ENCODE measurements at regions not wholly inside any gene's neighbourhood (a gene's known extent, or its start where the extent isn't known, plus 50 kb on each side); places are given as distances from the start of the nearest gene placed in this dataset.

GRCh38 chr12:67014642-67015041 lies 254.5 kb upstream of the CAND1 start:
- no peak overlapping the region for H3K9ac ChIP-seq (ENCODE audit: low read length)
- peaks cover 6% of the 10 kb centered on the region for H3K4me1 ChIP-seq (ENCODE audit: control insufficient read depth, insufficient read depth, low read length)
- H3K27ac ChIP-seq (ENCODE audit: low read depth, low read length) = no peak overlapping the region
- no peaks in the 10 kb centered on the region for H3K27me3 ChIP-seq (ENCODE audit: control insufficient read depth, insufficient read depth, low read length)
- H3K4me3 ChIP-seq (ENCODE audit: low read length) = no peak overlapping the region
- H3K36me3 ChIP-seq (ENCODE audit: control insufficient read depth, insufficient read depth, low read length) = no peaks in the 10 kb centered on the region

GRCh38 chr12:67018105-67018504 lies 251.1 kb upstream of the CAND1 start:
- no peak overlapping the region for H3K4me3 ChIP-seq (ENCODE audit: low read length)
- H3K27me3 ChIP-seq (ENCODE audit: control insufficient read depth, insufficient read depth, low read length) = no peaks in the 10 kb centered on the region
- H3K4me1 ChIP-seq (ENCODE audit: control insufficient read depth, insufficient read depth, low read length) = peaks cover 6% of the 10 kb centered on the region
- H3K36me3 ChIP-seq (ENCODE audit: control insufficient read depth, insufficient read depth, low read length) = no peaks in the 10 kb centered on the region
- H3K27ac ChIP-seq (ENCODE audit: low read depth, low read length) = no peak overlapping the region
- H3K9ac ChIP-seq (ENCODE audit: low read length) = no peak overlapping the region

DNA sequence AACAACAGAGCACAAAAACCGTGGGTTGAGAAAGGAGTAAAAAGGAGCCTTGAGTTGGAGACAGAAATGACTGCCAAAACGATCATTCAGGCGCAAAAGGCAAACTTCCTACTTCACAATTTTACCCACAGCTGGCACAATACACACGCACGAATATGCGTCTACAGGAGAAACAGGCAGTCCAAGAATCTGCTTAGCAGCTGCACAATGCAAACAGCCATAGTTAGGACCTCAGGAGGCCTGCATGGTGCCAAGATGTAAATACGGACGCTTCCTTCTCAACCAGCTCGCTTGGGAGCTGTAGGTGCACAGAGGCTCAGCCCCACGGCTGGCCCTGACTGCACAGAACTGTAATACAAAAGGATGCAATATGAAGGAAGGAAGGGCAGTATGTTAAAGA lies 250.1 kb upstream of the CAND1 start:
- H3K27me3 ChIP-seq (ENCODE audit: control insufficient read depth, insufficient read depth, low read length) = no peaks in the 10 kb centered on the region
- no peak overlapping the region for H3K9ac ChIP-seq (ENCODE audit: low read length)
- peak overlapping the region; percentile 38 for H3K27ac ChIP-seq (ENCODE audit: low read depth, low read length)
- H3K4me1 ChIP-seq (ENCODE audit: control insufficient read depth, insufficient read depth, low read length) = no peaks in the 10 kb centered on the region
- H3K36me3 ChIP-seq (ENCODE audit: control insufficient read depth, insufficient read depth, low read length) = no peaks in the 10 kb centered on the region
- no peak overlapping the region for H3K4me3 ChIP-seq (ENCODE audit: low read length)

- no peaks in the 10 kb centered on the region for H3K36me3 ChIP-seq (ENCODE audit: control insufficient read depth, insufficient read depth, low read length)
- no peak overlapping the region for H3K9ac ChIP-seq (ENCODE audit: low read length)
- no peak overlapping the region for H3K4me3 ChIP-seq (ENCODE audit: low read length)
- H3K27ac ChIP-seq (ENCODE audit: low read depth, low read length) = no peak overlapping the region
- H3K4me1 ChIP-seq (ENCODE audit: control insufficient read depth, insufficient read depth, low read length) = no peaks in the 10 kb centered on the region
- H3K27me3 ChIP-seq (ENCODE audit: control insufficient read depth, insufficient read depth, low read length) = no peaks in the 10 kb centered on the region
These were observed 243.5 kb upstream of the CAND1 start for GRCh38 chr12:67025543-67026114.

DNA sequence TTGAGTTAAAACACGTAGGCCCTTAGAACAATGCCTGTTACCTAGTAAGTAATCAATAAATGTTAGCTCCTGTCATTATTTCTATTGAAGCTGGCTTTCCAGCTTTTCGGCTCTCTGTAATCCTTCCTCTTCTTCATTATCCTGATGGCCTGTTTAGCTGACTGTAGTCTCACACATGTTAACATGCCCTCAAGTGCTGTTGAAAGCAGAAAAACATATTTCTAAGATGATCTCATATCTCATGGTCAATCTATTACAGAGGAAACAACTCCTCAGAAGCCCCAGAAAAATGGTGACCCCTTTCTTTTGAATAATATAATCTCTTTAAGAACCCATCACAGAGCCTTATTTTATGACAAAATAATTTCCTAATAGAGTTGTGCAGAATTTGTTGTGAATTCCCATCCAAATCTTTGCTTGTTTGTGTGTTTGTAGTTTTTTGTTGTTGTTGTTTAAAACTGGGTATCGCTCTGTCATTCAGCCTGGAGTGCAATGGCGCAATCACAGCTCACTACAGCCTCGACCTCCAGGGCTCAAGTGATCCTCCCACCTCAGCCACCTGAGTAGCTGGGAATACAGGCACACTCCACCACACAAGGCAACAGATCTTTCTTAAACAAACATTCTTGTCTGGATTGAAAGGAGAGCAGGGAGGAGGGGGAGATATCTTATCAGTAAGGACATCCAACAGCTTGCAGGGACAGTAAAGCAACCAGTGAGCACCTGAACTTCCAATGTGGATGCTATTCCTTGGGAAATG lies 242.5 kb upstream of the CAND1 start:
- Histone ChIP-seq H3K9ac (ENCODE audit: low read length) (no peak overlapping the region), H3K4me3 (ENCODE audit: low read length) (no peak overlapping the region), H3K36me3 (ENCODE audit: control insufficient read depth, insufficient read depth, low read length) (no peaks in the 10 kb centered on the region), H3K27me3 (ENCODE audit: control insufficient read depth, insufficient read depth, low read length) (no peaks in the 10 kb centered on the region), H3K27ac (ENCODE audit: low read depth, low read length) (no peak overlapping the region), H3K4me1 (ENCODE audit: control insufficient read depth, insufficient read depth, low read length) (no peaks in the 10 kb centered on the region)

DNA sequence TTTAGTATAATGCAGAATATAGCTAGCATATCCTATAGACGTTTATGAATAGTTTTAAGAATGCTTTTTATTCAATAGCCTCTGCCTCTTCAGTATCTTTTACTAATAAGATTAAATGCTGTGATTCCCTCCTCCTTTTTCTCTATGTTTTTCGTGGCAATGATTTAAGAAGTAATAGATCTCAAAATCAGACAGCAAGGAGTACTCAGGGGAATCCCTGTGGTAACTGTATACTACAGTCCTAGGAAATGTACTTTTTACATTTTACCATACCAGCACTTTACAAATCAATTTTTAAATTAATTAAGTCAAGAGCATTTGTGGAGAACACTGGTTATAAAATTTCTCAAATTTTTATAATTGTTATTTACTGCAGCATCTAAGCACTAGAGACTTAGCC lies 240.6 kb upstream of the CAND1 start:
- no peaks in the 10 kb centered on the region for H3K36me3 ChIP-seq (ENCODE audit: control insufficient read depth, insufficient read depth, low read length)
- no peak overlapping the region for H3K9ac ChIP-seq (ENCODE audit: low read length)
- H3K27ac ChIP-seq (ENCODE audit: low read depth, low read length) = no peak overlapping the region
- no peak overlapping the region for H3K4me3 ChIP-seq (ENCODE audit: low read length)
- H3K27me3 ChIP-seq (ENCODE audit: control insufficient read depth, insufficient read depth, low read length) = no peaks in the 10 kb centered on the region
- H3K4me1 ChIP-seq (ENCODE audit: control insufficient read depth, insufficient read depth, low read length) = no peaks in the 10 kb centered on the region

DNA sequence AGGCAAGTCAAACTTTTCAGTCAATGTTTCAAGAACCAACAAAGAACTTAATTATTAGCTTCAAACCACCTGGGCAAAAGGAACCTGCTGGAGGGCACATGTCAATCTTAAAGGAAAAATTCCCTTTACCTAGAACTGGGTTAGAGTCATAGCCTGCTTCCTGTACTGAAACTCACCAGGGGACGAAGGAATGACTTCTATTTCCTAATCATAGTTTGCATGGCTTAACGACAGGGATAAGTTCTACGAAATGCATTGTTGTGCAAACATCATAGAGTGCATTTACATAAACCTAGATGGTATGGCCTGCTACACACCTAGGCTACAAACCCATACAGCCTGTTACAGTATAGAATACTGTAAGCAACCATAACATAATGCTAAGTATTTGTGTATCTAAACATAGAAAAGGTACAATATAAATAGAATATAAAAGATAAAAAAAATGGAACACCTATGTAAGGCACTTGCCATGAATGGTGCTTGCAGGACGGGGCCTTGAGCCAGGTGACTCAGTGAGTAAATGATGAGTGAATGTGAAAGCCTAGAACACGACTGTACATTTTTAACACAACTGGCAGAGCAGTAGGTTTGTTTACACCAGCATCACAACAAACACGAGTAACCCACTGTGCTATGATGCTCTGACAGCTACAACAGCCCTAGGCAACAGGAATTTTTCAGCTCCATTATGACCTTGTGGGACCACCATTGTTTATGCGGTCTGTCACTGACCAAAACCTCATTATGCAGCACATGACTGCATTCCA lies 234.9 kb upstream of the CAND1 start:
- H3K27ac ChIP-seq (ENCODE audit: low read depth, low read length) = no peak overlapping the region

GRCh38 chr12:67035121-67035520 lies 234.0 kb upstream of the CAND1 start:
- H3K9ac ChIP-seq (ENCODE audit: low read length) = no peak overlapping the region

More for the DNA sequence above, 234.9 kb upstream of the CAND1 start:
- Histone ChIP-seq H3K4me1 (ENCODE audit: control insufficient read depth, insufficient read depth, low read length) (peaks cover 9% of the 10 kb centered on the region), H3K9ac (ENCODE audit: low read length) (no peak overlapping the region), H3K36me3 (ENCODE audit: control insufficient read depth, insufficient read depth, low read length) (no peaks in the 10 kb centered on the region), H3K4me3 (ENCODE audit: low read length) (no peak overlapping the region), H3K27me3 (ENCODE audit: control insufficient read depth, insufficient read depth, low read length) (no peaks in the 10 kb centered on the region)

GRCh38 chr12:67038486-67038885 lies 230.7 kb upstream of the CAND1 start:
- H3K36me3 ChIP-seq (ENCODE audit: control insufficient read depth, insufficient read depth, low read length) = no peaks in the 10 kb centered on the region
- no peak overlapping the region for H3K4me3 ChIP-seq (ENCODE audit: low read length)

More at GRCh38 chr12:67035121-67035520, 234.0 kb upstream of the CAND1 start:
- Histone ChIP-seq H3K27ac (ENCODE audit: low read depth, low read length) (no peak overlapping the region), H3K4me1 (ENCODE audit: control insufficient read depth, insufficient read depth, low read length) (peaks cover 16% of the 10 kb centered on the region), H3K27me3 (ENCODE audit: control insufficient read depth, insufficient read depth, low read length) (no peaks in the 10 kb centered on the region), H3K36me3 (ENCODE audit: control insufficient read depth, insufficient read depth, low read length) (no peaks in the 10 kb centered on the region), H3K4me3 (ENCODE audit: low read length) (no peak overlapping the region)

GRCh38 chr12:67039995-67040860 lies 228.9 kb upstream of the CAND1 start:
- Histone ChIP-seq H3K4me3 (ENCODE audit: low read length) (no peak overlapping the region), H3K9ac (ENCODE audit: low read length) (no peak overlapping the region), H3K4me1 (ENCODE audit: control insufficient read depth, insufficient read depth, low read length) (peaks cover 27% of the 10 kb centered on the region)

More at GRCh38 chr12:67038486-67038885, 230.7 kb upstream of the CAND1 start:
- H3K4me1 ChIP-seq (ENCODE audit: control insufficient read depth, insufficient read depth, low read length) = peaks cover 22% of the 10 kb centered on the region
- H3K27ac ChIP-seq (ENCODE audit: low read depth, low read length) = no peak overlapping the region
- no peak overlapping the region for H3K9ac ChIP-seq (ENCODE audit: low read length)
- no peaks in the 10 kb centered on the region for H3K27me3 ChIP-seq (ENCODE audit: control insufficient read depth, insufficient read depth, low read length)

DNA sequence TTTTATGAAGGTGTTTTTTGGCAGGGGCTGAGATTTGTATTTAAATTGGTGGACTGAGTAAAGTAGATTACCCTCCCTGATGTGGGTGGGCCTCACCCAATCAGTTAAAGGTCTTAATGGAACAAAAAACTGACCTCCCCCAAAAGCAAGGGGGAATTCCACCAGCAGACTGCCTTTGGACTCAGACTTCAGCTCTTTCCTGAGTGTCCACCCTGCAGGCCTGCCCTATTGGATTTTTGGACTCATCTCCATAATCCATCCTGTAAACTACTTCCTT lies 228.4 kb upstream of the CAND1 start:
- Histone ChIP-seq H3K9ac (ENCODE audit: low read length) (no peak overlapping the region), H3K27ac (ENCODE audit: low read depth, low read length) (no peak overlapping the region), H3K27me3 (ENCODE audit: control insufficient read depth, insufficient read depth, low read length) (no peaks in the 10 kb centered on the region), H3K4me1 (ENCODE audit: control insufficient read depth, insufficient read depth, low read length) (peaks cover 27% of the 10 kb centered on the region), H3K4me3 (ENCODE audit: low read length) (no peak overlapping the region), H3K36me3 (ENCODE audit: control insufficient read depth, insufficient read depth, low read length) (no peaks in the 10 kb centered on the region)

More at GRCh38 chr12:67039995-67040860, 228.9 kb upstream of the CAND1 start:
- H3K27me3 ChIP-seq (ENCODE audit: control insufficient read depth, insufficient read depth, low read length) = no peaks in the 10 kb centered on the region
- H3K27ac ChIP-seq (ENCODE audit: low read depth, low read length) = peak overlapping the region; percentile 24
- H3K36me3 ChIP-seq (ENCODE audit: control insufficient read depth, insufficient read depth, low read length) = no peaks in the 10 kb centered on the region

DNA sequence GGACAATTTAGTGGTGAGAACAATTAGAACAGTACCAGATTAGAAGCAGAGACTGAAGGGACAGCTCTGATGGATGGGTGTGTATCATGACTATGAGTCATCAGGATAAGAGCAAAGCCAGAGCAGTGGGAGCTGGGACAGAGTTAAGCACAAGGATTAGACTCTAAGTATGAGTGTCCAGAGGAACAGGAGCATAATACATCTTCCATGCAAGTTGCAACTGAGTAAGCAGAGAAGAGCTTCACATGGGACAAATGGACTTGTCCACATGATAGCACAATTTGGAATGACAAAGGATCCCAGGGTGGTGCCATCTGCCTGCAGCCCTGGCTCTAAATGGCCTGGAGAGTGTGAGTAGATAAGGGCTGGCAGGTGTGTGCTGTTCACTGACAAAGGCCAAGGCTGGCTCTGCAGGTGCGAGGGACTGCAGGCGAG lies 226.4 kb upstream of the CAND1 start:
- H3K36me3 ChIP-seq (ENCODE audit: control insufficient read depth, insufficient read depth, low read length) = no peaks in the 10 kb centered on the region
- H3K9ac ChIP-seq (ENCODE audit: low read length) = no peak overlapping the region
- H3K4me1 ChIP-seq (ENCODE audit: control insufficient read depth, insufficient read depth, low read length) = peaks cover 27% of the 10 kb centered on the region

More for the DNA sequence above, 226.4 kb upstream of the CAND1 start:
- H3K27ac ChIP-seq (ENCODE audit: low read depth, low read length) = peak overlapping the region; percentile 58
- H3K4me3 ChIP-seq (ENCODE audit: low read length) = no peak overlapping the region
- no peaks in the 10 kb centered on the region for H3K27me3 ChIP-seq (ENCODE audit: control insufficient read depth, insufficient read depth, low read length)
